ENCODE measurements at regions not wholly inside any gene's neighbourhood (a gene's known extent, or its start where the extent isn't known, plus 50 kb on each side); places are given as distances from the start of the nearest gene placed in this dataset.

- in situ Hi-C loops (cut with HindIII; ENCODE audit: low sequenced_read_pairs), result no loop called here
- no peak for DNase-seq (ENCODE audit: low spot score)
These were observed 320.5 kb upstream of the IGFBP7 start for GRCh38 chr4:57430726-57431125.

GRCh38 chr4:57426779-57427395, 316.7 kb upstream of the IGFBP7 start:
- DNase-seq (ENCODE audit: low spot score), result peak; percentile 30
- in situ Hi-C loops (cut with HindIII; ENCODE audit: low sequenced_read_pairs), result no loop called here

- in situ Hi-C loops (cut with HindIII; ENCODE audit: low sequenced_read_pairs), result no loop called here
- DNase-seq (ENCODE audit: low spot score), result no peak
These were observed 315.4 kb upstream of the IGFBP7 start for GRCh38 chr4:57425610-57426009.

- in situ Hi-C loops (cut with HindIII; ENCODE audit: low sequenced_read_pairs), result no loop called here
- DNase-seq (ENCODE audit: low spot score), result no peak
These were observed 314.2 kb upstream of the IGFBP7 start for GRCh38 chr4:57424232-57424897.

GRCh38 chr4:57418133-57418532, 307.9 kb upstream of the IGFBP7 start:
- in situ Hi-C loops (cut with HindIII; ENCODE audit: low sequenced_read_pairs), result no loop called here
- no peak for DNase-seq (ENCODE audit: low spot score)

GRCh38 chr4:57412259-57413054, 302.3 kb upstream of the IGFBP7 start:
- in situ Hi-C loops (cut with HindIII; ENCODE audit: low sequenced_read_pairs), result no loop called here
- no peak for DNase-seq (ENCODE audit: low spot score)

GRCh38 chr4:57410331-57411052, 300.3 kb upstream of the IGFBP7 start:
- in situ Hi-C loops (cut with HindIII; ENCODE audit: low sequenced_read_pairs), result no loop called here
- peak; percentile 7 for DNase-seq (ENCODE audit: low spot score)

- in situ Hi-C loops (cut with HindIII; ENCODE audit: low sequenced_read_pairs), result no loop called here
- no peak for DNase-seq (ENCODE audit: low spot score)
These were observed 295.2 kb upstream of the IGFBP7 start for GRCh38 chr4:57405359-57405758.

- DNase-seq (ENCODE audit: low spot score), result no peak
- in situ Hi-C loops (cut with HindIII; ENCODE audit: low sequenced_read_pairs), result no loop called here
These were observed 294.3 kb upstream of the IGFBP7 start for GRCh38 chr4:57404483-57404882.

- no peak for DNase-seq (ENCODE audit: low spot score)
- in situ Hi-C loops (cut with HindIII; ENCODE audit: low sequenced_read_pairs), result no loop called here
These were observed 293.4 kb upstream of the IGFBP7 start for GRCh38 chr4:57403591-57403990.

GRCh38 chr4:57401586-57401985, 291.4 kb upstream of the IGFBP7 start:
- DNase-seq (ENCODE audit: low spot score), result no peak
- in situ Hi-C loops (cut with HindIII; ENCODE audit: low sequenced_read_pairs), result no loop called here

- DNase-seq (ENCODE audit: low spot score), result no peak
- in situ Hi-C loops (cut with HindIII; ENCODE audit: low sequenced_read_pairs), result no loop called here
These were observed 268.6 kb upstream of the IGFBP7 start for GRCh38 chr4:57378766-57379165.

GRCh38 chr4:57374866-57375595, 264.8 kb upstream of the IGFBP7 start:
- in situ Hi-C loops (cut with HindIII; ENCODE audit: low sequenced_read_pairs), result no loop called here
- DNase-seq (ENCODE audit: low spot score), result no peak

- no peak for DNase-seq (ENCODE audit: low spot score)
- in situ Hi-C loops (cut with HindIII; ENCODE audit: low sequenced_read_pairs), result no loop called here
These were observed 263.8 kb upstream of the IGFBP7 start for GRCh38 chr4:57373991-57374390.

- no peak for DNase-seq (ENCODE audit: low spot score)
- in situ Hi-C loops (cut with HindIII; ENCODE audit: low sequenced_read_pairs), result no loop called here
These were observed 261.5 kb upstream of the IGFBP7 start for GRCh38 chr4:57371671-57372070.

- DNase-seq (ENCODE audit: low spot score), result no peak
- in situ Hi-C loops (cut with HindIII; ENCODE audit: low sequenced_read_pairs), result no loop called here
These were observed 260.5 kb upstream of the IGFBP7 start for GRCh38 chr4:57370691-57371090.

- in situ Hi-C loops (cut with HindIII; ENCODE audit: low sequenced_read_pairs), result no loop called here
- no peak for DNase-seq (ENCODE audit: low spot score)
These were observed 259.3 kb upstream of the IGFBP7 start for GRCh38 chr4:57369446-57369845.

GRCh38 chr4:57364255-57364654, 254.1 kb upstream of the IGFBP7 start:
- no peak for DNase-seq (ENCODE audit: low spot score)
- in situ Hi-C loops (cut with HindIII; ENCODE audit: low sequenced_read_pairs), result no loop called here

- no peak for DNase-seq (ENCODE audit: low spot score)
- in situ Hi-C loops (cut with HindIII; ENCODE audit: low sequenced_read_pairs), result no loop called here
These were observed 253.2 kb upstream of the IGFBP7 start for GRCh38 chr4:57363346-57363745.

Measured in G401 (cell line).